ENCODE measurements at regions not wholly inside any gene's neighbourhood (a gene's known extent, or its start where the extent isn't known, plus 50 kb on each side); places are given as distances from the start of the nearest gene placed in this dataset.

- H3K4me3 ChIP-seq, result no peak overlapping the region
- no peak for DNase-seq (ENCODE audit: low spot score)
- H3K27ac ChIP-seq, result no peak overlapping the region
- no peak for TF ChIP-seq CTCF (IDR thresholded peaks at IDR 0.05)
Observed at GRCh38 chr11:105192115-105192514, 52.5 kb upstream of the CARD18 start.

- DNase-seq (ENCODE audit: low spot score), result no peak
- Histone ChIP-seq H3K4me3 (no peak overlapping the region), H3K27ac (no peak overlapping the region)
- no peak for TF ChIP-seq CTCF (IDR thresholded peaks at IDR 0.05)
Observed at GRCh38 chr11:105189581-105189980, 50.0 kb upstream of the CARD18 start.
